Panc1 (cell line): ENCODE measurements at regions not wholly inside any gene's neighbourhood (a gene's known extent, or its start where the extent isn't known, plus 50 kb on each side); places are given as distances from the start of the nearest gene placed in this dataset.

Source experiments
- ATAC-seq: fragments of 200-7000 bp; cut with Tn5 transposase; 2 replicates; pipeline ENCODE4 v1.9.1; 2020; ENCODE audit warnings: mild to moderate bottlenecking, moderate library complexity
- BruUV-seq: library from RNA; stranded (reverse); fragments of 400-500 nt; replicated peaks from 2 replicates; lab custom pipeline; 2021; lab: Mats Ljungman, UMichigan
- CTCF ChIA-PET: fragments of 300-600 bp; sonication (Branson Sonifier 250); formaldehyde crosslinking; loops from one replicate; lab custom pipeline; 2022; ENCODE audit warnings: antibody characterized with exemption; lab: Charles Lee
- POLR2A ChIA-PET: fragments of 300-600 bp; sonication (Branson Sonifier 250); formaldehyde crosslinking; loops from one replicate; lab custom pipeline; 2022; ENCODE audit warnings: antibody characterized with exemption; lab: Charles Lee
- DNase-seq: peaks from one replicate; pipeline ENCODE4 v3.0.0-alpha.2; 2010; ENCODE audit warnings: low read depth, low spot score
- H3K27ac ChIP-seq: 2 replicates; pipeline ENCODE4 v1.5.1; 2011; ENCODE audit warnings: mild to moderate bottlenecking, low read length, inconsistent platforms
- H3K27me3 ChIP-seq: fragments of 200-500 bp; sonication (Bioruptor generic); 2 replicates; pipeline ENCODE4 v1.6.0; 2014; ENCODE audit warnings: low read length, inconsistent platforms; ENCODE audit not compliant: control insufficient read depth, insufficient read depth
- H3K36me3 ChIP-seq: fragments of 200-500 bp; sonication (Bioruptor generic); 2 replicates; pipeline ENCODE4 v1.5.1; 2014; ENCODE audit warnings: inconsistent platforms, mild to moderate bottlenecking, low read length, moderate library complexity; ENCODE audit not compliant: control insufficient read depth, insufficient read depth
- H3K4me1 ChIP-seq: 2 replicates; pipeline ENCODE4 v1.5.1; 2011; ENCODE audit warnings: inconsistent platforms, mild to moderate bottlenecking, low read length, moderate library complexity; ENCODE audit not compliant: control insufficient read depth, insufficient read depth
- H3K4me3 ChIP-seq, 2 experiments: 2 replicates each; pipeline ENCODE4 v1.5.1; 2011 to 2012; ENCODE audit warnings: low read depth in 2 of 2, low read length in 2 of 2, mild to moderate bottlenecking in 2 of 2, inconsistent platforms in 1 of 2, moderate library complexity in 1 of 2
- H3K9me3 ChIP-seq: fragments of 200-500 bp; sonication (Bioruptor generic); 2 replicates; pipeline ENCODE4 v1.5.1; 2014; ENCODE audit warnings: low read depth, mild to moderate bottlenecking, inconsistent platforms, low read length, moderate library complexity; ENCODE audit not compliant: control insufficient read depth, insufficient read depth
- POLR2AphosphoS5 ChIP-seq: IDR thresholded peaks from 2 replicates; pipeline ENCODE4 v1.6.1; 2012; ENCODE audit warnings: mild to moderate bottlenecking, low read depth, low read length, moderate library complexity
- SIN3A ChIP-seq: IDR thresholded peaks from 2 replicates; pipeline ENCODE4 v1.6.1; 2012; ENCODE audit warnings: low read depth, mild to moderate bottlenecking, low read length, moderate library complexity, borderline replicate concordance; ENCODE audit not compliant: insufficient read depth
- TCF7L2 ChIP-seq: IDR thresholded peaks from 2 replicates; pipeline ENCODE4 v1.6.1; 2011; ENCODE audit warnings: mild to moderate bottlenecking, low read depth, low read length, inconsistent platforms
- in situ Hi-C: cut with HindIII; loops from 2 replicates; pipeline ENCODE4 v1.10.0; 2016; ENCODE audit warnings: low sequenced_read_pairs, low pct_unique_long_range_greater_than_20kb
- intact Hi-C: fragments of 100-400 bp; cut with micrococcal nuclease; formaldehyde crosslinking; loops from one replicate; pipeline ENCODE4 v1.10.0; 2022; ENCODE audit not compliant: unreplicated experiment
- TF ChIP-seq, protein P1 (sequence below), 2 experiments: IDR thresholded peaks; 2 replicates each; pipeline ENCODE4 v1.6.1; 2011 to 2012; ENCODE audit warnings: low read depth in 2 of 2, control low read depth in 1 of 2, low read length in 1 of 2, mild to moderate bottlenecking in 1 of 2, moderate library complexity in 1 of 2; ENCODE audit not compliant: insufficient read depth in 1 of 2
- TF ChIP-seq, protein P2 (sequence below): fragments of 450-650 bp; IDR thresholded peaks from 2 replicates; pipeline ENCODE4 v1.5.1; 2017; ENCODE audit warnings: mild to moderate bottlenecking

DNA sequence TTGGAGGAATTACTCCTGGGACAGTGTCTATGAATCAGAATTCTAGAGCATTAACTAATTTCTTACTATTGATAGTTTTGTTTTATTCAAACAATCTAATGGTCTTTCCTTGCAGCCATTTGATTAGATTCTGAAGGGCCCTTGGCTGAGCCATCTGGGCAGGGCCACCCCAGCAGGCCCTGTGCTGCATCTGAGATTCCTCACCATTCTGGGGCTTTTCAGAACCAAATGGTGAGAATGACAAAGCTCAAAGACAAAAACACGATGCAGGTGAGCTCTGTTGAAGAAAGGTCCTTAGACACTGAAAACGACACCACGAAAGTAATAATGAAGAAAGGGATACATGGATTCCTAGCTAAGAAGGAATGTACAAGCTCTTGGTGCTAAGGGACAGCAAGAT is 321.0 kb upstream of the IRX4 start:
- in situ Hi-C loops, result no loop called here
- no peaks in the 10 kb centered on the region for H3K36me3 ChIP-seq
- H3K27me3 ChIP-seq, result peaks cover 8% of the 10 kb centered on the region
- H3K27ac ChIP-seq, result no peak overlapping the region
- no peak for ATAC-seq
- no peak for DNase-seq
- intact Hi-C loops, result no loop called here
- ChIA-PET POLR2A (no interaction called here), CTCF (no interaction called here)
- H3K4me1 ChIP-seq, result no peaks in the 10 kb centered on the region
- H3K9me3 ChIP-seq, result no peaks in the 10 kb centered on the region
- no peak overlapping the region for H3K4me3 ChIP-seq
- TF ChIP-seq, protein P1, sequence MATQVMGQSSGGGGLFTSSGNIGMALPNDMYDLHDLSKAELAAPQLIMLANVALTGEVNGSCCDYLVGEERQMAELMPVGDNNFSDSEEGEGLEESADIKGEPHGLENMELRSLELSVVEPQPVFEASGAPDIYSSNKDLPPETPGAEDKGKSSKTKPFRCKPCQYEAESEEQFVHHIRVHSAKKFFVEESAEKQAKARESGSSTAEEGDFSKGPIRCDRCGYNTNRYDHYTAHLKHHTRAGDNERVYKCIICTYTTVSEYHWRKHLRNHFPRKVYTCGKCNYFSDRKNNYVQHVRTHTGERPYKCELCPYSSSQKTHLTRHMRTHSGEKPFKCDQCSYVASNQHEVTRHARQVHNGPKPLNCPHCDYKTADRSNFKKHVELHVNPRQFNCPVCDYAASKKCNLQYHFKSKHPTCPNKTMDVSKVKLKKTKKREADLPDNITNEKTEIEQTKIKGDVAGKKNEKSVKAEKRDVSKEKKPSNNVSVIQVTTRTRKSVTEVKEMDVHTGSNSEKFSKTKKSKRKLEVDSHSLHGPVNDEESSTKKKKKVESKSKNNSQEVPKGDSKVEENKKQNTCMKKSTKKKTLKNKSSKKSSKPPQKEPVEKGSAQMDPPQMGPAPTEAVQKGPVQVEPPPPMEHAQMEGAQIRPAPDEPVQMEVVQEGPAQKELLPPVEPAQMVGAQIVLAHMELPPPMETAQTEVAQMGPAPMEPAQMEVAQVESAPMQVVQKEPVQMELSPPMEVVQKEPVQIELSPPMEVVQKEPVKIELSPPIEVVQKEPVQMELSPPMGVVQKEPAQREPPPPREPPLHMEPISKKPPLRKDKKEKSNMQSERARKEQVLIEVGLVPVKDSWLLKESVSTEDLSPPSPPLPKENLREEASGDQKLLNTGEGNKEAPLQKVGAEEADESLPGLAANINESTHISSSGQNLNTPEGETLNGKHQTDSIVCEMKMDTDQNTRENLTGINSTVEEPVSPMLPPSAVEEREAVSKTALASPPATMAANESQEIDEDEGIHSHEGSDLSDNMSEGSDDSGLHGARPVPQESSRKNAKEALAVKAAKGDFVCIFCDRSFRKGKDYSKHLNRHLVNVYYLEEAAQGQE (IDR thresholded peaks at IDR 0.05; ENCODE audit: insufficient read depth in 1 of 2, low read depth in 2 of 2, low read length in 1 of 2), result no peak
- TF ChIP-seq, protein P2, sequence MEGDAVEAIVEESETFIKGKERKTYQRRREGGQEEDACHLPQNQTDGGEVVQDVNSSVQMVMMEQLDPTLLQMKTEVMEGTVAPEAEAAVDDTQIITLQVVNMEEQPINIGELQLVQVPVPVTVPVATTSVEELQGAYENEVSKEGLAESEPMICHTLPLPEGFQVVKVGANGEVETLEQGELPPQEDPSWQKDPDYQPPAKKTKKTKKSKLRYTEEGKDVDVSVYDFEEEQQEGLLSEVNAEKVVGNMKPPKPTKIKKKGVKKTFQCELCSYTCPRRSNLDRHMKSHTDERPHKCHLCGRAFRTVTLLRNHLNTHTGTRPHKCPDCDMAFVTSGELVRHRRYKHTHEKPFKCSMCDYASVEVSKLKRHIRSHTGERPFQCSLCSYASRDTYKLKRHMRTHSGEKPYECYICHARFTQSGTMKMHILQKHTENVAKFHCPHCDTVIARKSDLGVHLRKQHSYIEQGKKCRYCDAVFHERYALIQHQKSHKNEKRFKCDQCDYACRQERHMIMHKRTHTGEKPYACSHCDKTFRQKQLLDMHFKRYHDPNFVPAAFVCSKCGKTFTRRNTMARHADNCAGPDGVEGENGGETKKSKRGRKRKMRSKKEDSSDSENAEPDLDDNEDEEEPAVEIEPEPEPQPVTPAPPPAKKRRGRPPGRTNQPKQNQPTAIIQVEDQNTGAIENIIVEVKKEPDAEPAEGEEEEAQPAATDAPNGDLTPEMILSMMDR, result no peak
- TF ChIP-seq POLR2AphosphoS5 (no peak), SIN3A (no peak), TCF7L2 (no peak)
- BruUV-seq, result no TSS peak

DNA sequence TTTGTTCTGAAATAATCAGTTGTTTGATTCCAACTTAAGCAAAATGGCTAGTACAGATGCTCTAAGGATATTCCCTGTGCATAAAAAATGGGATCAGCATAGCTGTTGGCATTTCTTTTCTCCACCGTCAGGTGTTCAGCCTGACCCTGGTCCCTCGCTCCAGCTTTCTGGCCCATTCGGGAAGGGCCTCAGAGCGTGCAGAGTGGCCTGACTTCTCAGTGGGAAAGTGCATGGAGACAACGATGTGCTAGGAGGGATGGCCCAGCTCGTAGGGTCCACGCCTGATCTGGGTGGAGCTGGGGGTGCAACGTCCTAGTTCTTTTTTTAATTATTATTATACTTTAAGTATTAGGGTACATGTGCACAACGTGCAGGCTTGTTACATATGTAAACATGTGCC is 319.1 kb upstream of the IRX4 start:
- H3K36me3 ChIP-seq, result no peaks in the 10 kb centered on the region
- BruUV-seq, result no TSS peak
- in situ Hi-C loops, result no loop called here

More for the DNA sequence above, 319.1 kb upstream of the IRX4 start:
- no peaks in the 10 kb centered on the region for H3K9me3 ChIP-seq
- H3K4me1 ChIP-seq, result no peaks in the 10 kb centered on the region
- ChIA-PET POLR2A (no interaction called here), CTCF (no interaction called here)
- H3K27me3 ChIP-seq, result peaks cover 8% of the 10 kb centered on the region
- no peak for ATAC-seq
- no peak overlapping the region for H3K4me3 ChIP-seq
- no peak for TF ChIP-seq SIN3A
- TF ChIP-seq POLR2AphosphoS5, result no peak
- no peak for TF ChIP-seq TCF7L2
- TF ChIP-seq, protein P1 (IDR thresholded peaks at IDR 0.05; ENCODE audit: insufficient read depth in 1 of 2, low read depth in 2 of 2, low read length in 1 of 2), result no peak
- TF ChIP-seq, protein P2, result no peak
- intact Hi-C loops, result no loop called here
- no peak for DNase-seq
- H3K27ac ChIP-seq, result no peak overlapping the region
